ENCODE measurements at regions not wholly inside any gene's neighbourhood (a gene's known extent, or its start where the extent isn't known, plus 50 kb on each side); places are given as distances from the start of the nearest gene placed in this dataset.

DNA sequence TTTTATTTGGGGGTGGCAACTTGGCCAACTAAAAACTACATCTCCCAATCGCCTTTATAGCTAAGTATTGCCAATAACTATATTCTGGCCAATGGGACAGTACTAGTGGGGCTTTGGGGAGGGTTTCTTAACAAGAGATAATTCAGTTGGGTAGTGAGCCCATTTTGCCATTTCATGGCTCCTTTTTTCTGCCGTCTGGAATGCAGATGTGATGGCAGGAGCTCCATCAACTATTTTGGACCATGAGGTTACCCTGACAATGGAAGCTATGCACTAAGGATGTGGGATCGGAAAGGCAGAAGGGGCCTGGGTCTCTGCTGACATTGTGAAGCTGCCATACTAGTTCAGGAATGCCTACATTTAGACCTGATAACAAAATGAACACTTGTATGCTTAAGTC, 67.0 kb upstream of the FOXC1 start:
- no peak for TF ChIP-seq EZH2 (IDR thresholded peaks at IDR 0.05; ENCODE audit: insufficient read depth, poor library complexity, severe bottlenecking)
- no peak for TF ChIP-seq EZH2phosphoT487 (IDR thresholded peaks at IDR 0.05; ENCODE audit: insufficient read depth, low read depth)
